ENCODE measurements at regions not wholly inside any gene's neighbourhood (a gene's known extent, or its start where the extent isn't known, plus 50 kb on each side); places are given as distances from the start of the nearest gene placed in this dataset.

- TF ChIP-seq GATA2 (IDR thresholded peaks at IDR 0.05; ENCODE audit: insufficient read depth, insufficient read length, low read depth, low read length) = no peak
- TF ChIP-seq JUN (IDR thresholded peaks at IDR 0.05; ENCODE audit: borderline replicate concordance, insufficient read depth, insufficient read length, low read depth) = no peak
- intact Hi-C loops (cut with micrococcal nuclease) (no loop called here), dilution Hi-C loops (cut with MboI; ENCODE audit: extremely low pct_ligation_motif_present, low sequenced_read_pairs) (no loop called here)
- H3K4me1 ChIP-seq (ENCODE audit: control insufficient read depth, extremely low read depth, insufficient read depth, low read length) = no peaks in the 10 kb centered on the region
- H3K9me3 ChIP-seq (replicated peaks; ENCODE audit: control insufficient read depth, insufficient read depth, low read length) = no peaks in the 10 kb centered on the region
- no peaks in the 10 kb centered on the region for H3K79me2 ChIP-seq (ENCODE audit: control insufficient read depth, insufficient read depth, low read length)
- no peak overlapping the region for H3K27ac ChIP-seq (ENCODE audit: insufficient read depth, low read depth, low read length)
- H3K4me2 ChIP-seq (ENCODE audit: insufficient read depth, low read length) = no peak overlapping the region
- H3K36me3 ChIP-seq (ENCODE audit: control insufficient read depth in 2 of 2, extremely low read depth in 1 of 2, insufficient read depth in 2 of 2, low read length in 2 of 2) = peaks cover 1 to 3% of the 10 kb centered on the region in 2 experiments
- BruUV-seq (replicated peaks) = no TSS peak
- FAIRE-seq = peak; percentile 35
- no peaks in the 10 kb centered on the region for H4K20me1 ChIP-seq (replicated peaks; ENCODE audit: control insufficient read depth, extremely low read depth, insufficient read depth, low read length)
- no peaks in the 10 kb centered on the region for H3K9me1 ChIP-seq (replicated peaks; ENCODE audit: control insufficient read depth, extremely low read depth, insufficient read depth, low read length)
- no peaks in the 10 kb centered on the region for H3K27me3 ChIP-seq (ENCODE audit: control insufficient read depth in 2 of 2, insufficient read depth in 2 of 2, low read length in 2 of 2)
- H3K9ac ChIP-seq (replicated peaks; ENCODE audit: extremely low read depth, insufficient read depth, low read length) = no peak overlapping the region
- no peak overlapping the region for H2AFZ ChIP-seq (ENCODE audit: low read depth, low read length)
- ChIA-PET POLR2A (no interaction called here), CTCF (no interaction called here)
- no peak for DNase-seq (ENCODE audit: low read depth, low spot score)
- no peak overlapping the region for H3K4me3 ChIP-seq (replicated peaks in 1 of 3; ENCODE audit: insufficient read depth in 1 of 3, low read depth in 1 of 3, low read length in 3 of 3)
Measured at GRCh38 chr6:21800948-21801438, 207.4 kb downstream of the SOX4 start.

- no peak overlapping the region for H2AFZ ChIP-seq (ENCODE audit: low read depth, low read length)
- H3K79me2 ChIP-seq (ENCODE audit: control insufficient read depth, insufficient read depth, low read length) = no peaks in the 10 kb centered on the region
- dilution Hi-C loops (cut with MboI; ENCODE audit: extremely low pct_ligation_motif_present, low sequenced_read_pairs) = no loop called here
- H3K9ac ChIP-seq (replicated peaks; ENCODE audit: extremely low read depth, insufficient read depth, low read length) = no peak overlapping the region
- DNase-seq (ENCODE audit: low read depth, low spot score) (no peak), FAIRE-seq (no peak)
- ChIA-PET CTCF (no interaction called here), POLR2A (no interaction called here)
- TF ChIP-seq POLR2AphosphoS5 (IDR thresholded peaks at IDR 0.05; ENCODE audit: insufficient read depth, low read depth, low read length) = no peak
- no peak for TF ChIP-seq GATA2 (IDR thresholded peaks at IDR 0.05; ENCODE audit: insufficient read depth, insufficient read length, low read depth, low read length)
- TF ChIP-seq CTCF (IDR thresholded peaks at IDR 0.05; ENCODE audit: extremely low read depth in 1 of 2, insufficient read depth in 1 of 2, low read depth in 1 of 2, low read length in 2 of 2) = no peak
- no peak for TF ChIP-seq MAX (IDR thresholded peaks at IDR 0.05; ENCODE audit: insufficient read depth, insufficient read length)
- no peak for TF ChIP-seq MYC (IDR thresholded peaks at IDR 0.05; ENCODE audit: low read depth, low read length)
- TF ChIP-seq POLR2A (IDR thresholded peaks at IDR 0.05; ENCODE audit: low read depth, low read length) = no peak
- no peak for TF ChIP-seq FOS (IDR thresholded peaks at IDR 0.05; ENCODE audit: borderline replicate concordance, insufficient read depth, low read length)
- TF ChIP-seq EZH2 (IDR thresholded peaks at IDR 0.05; ENCODE audit: borderline replicate concordance, low read depth, low read length, severe bottlenecking) = no peak
- TF ChIP-seq JUN (IDR thresholded peaks at IDR 0.05; ENCODE audit: borderline replicate concordance, insufficient read depth, insufficient read length, low read depth) = no peak
- intact Hi-C loops (cut with micrococcal nuclease) = no loop called here
- peaks cover 1 to 3% of the 10 kb centered on the region in 2 experiments for H3K36me3 ChIP-seq (ENCODE audit: control insufficient read depth in 2 of 2, extremely low read depth in 1 of 2, insufficient read depth in 2 of 2, low read length in 2 of 2)
- H3K4me2 ChIP-seq (ENCODE audit: insufficient read depth, low read length) = no peak overlapping the region
- no peaks in the 10 kb centered on the region for H4K20me1 ChIP-seq (replicated peaks; ENCODE audit: control insufficient read depth, extremely low read depth, insufficient read depth, low read length)
- H3K4me3 ChIP-seq (replicated peaks in 1 of 3; ENCODE audit: insufficient read depth in 1 of 3, low read depth in 1 of 3, low read length in 3 of 3) = no peak overlapping the region
- H3K27me3 ChIP-seq (ENCODE audit: control insufficient read depth in 2 of 2, insufficient read depth in 2 of 2, low read length in 2 of 2) = no peaks in the 10 kb centered on the region
- H3K4me1 ChIP-seq (ENCODE audit: control insufficient read depth, extremely low read depth, insufficient read depth, low read length) = no peaks in the 10 kb centered on the region
- no peaks in the 10 kb centered on the region for H3K9me1 ChIP-seq (replicated peaks; ENCODE audit: control insufficient read depth, extremely low read depth, insufficient read depth, low read length)
- no peak overlapping the region for H3K27ac ChIP-seq (ENCODE audit: insufficient read depth, low read depth, low read length)
- H3K9me3 ChIP-seq (replicated peaks; ENCODE audit: control insufficient read depth, insufficient read depth, low read length) = no peaks in the 10 kb centered on the region
- no TSS peak for BruUV-seq (replicated peaks)
Measured at GRCh38 chr6:21801446-21802174, 208.1 kb downstream of the SOX4 start.

All from endothelial cell of umbilical vein (primary cell).